MV-4-11 (cell line): ENCODE measurements at regions not wholly inside any gene's neighbourhood (a gene's known extent, or its start where the extent isn't known, plus 50 kb on each side); places are given as distances from the start of the nearest gene placed in this dataset.

Experiments used
- DNase-seq: peaks from one replicate; lab custom pipeline; 2025; lab: John Stamatoyannopoulos, UW

- DNase-seq, result peak; percentile 72
These were observed 110.9 kb downstream of the HFE start for GRCh38 chr6:26197933-26198721.

GRCh38 chr6:26198722-26199056 is 111.5 kb downstream of the HFE start:
- peak; percentile 86 for DNase-seq

GRCh38 chr6:26199057-26199772 is 112.0 kb downstream of the HFE start:
- DNase-seq, result peak; percentile 98

- DNase-seq, result peak; percentile 72
These were observed 112.8 kb downstream of the HFE start for GRCh38 chr6:26199773-26200764.

GRCh38 chr6:26200918-26201721 is 113.9 kb downstream of the HFE start:
- no peak for DNase-seq

GRCh38 chr6:26202201-26202611 is 115.0 kb downstream of the HFE start:
- no peak for DNase-seq

- DNase-seq, result no peak
These were observed 115.8 kb downstream of the HFE start for GRCh38 chr6:26202811-26203583.

- DNase-seq, result peak; percentile 97
These were observed 117.3 kb downstream of the HFE start for GRCh38 chr6:26204332-26205160.

GRCh38 chr6:26205161-26205624 is 118.0 kb downstream of the HFE start:
- peak; percentile 87 for DNase-seq

GRCh38 chr6:26205625-26206574 is 118.7 kb downstream of the HFE start:
- peak; percentile 96 for DNase-seq

GRCh38 chr6:26206868-26207801 is 119.9 kb downstream of the HFE start:
- no peak for DNase-seq

GRCh38 chr6:26211963-26212362 is 124.7 kb downstream of the HFE start:
- DNase-seq, result peak; percentile 52

GRCh38 chr6:26213334-26214075 is 126.3 kb downstream of the HFE start:
- no peak for DNase-seq

- no peak for DNase-seq
These were observed 127.8 kb downstream of the HFE start for GRCh38 chr6:26214803-26215584.

GRCh38 chr6:26215585-26216358 is 128.5 kb downstream of the HFE start:
- DNase-seq, result no peak
